Body of pancreas (tissue), 4 donors: ENCODE measurements at regions not wholly inside any gene's neighbourhood (a gene's known extent, or its start where the extent isn't known, plus 50 kb on each side); places are given as distances from the start of the nearest gene placed in this dataset.

ENCODE experiments used
- POLR2A ChIP-seq, 3 donors: fragments of 450-650 bp; IDR thresholded peaks; one replicate each; pipeline ENCODE4 v1.6.1; 2016; ENCODE audit warnings: antibody characterized with exemption in 3 of 3, mild to moderate bottlenecking in 2 of 3
- TF ChIP-seq, protein P1 (sequence below), 7 experiments: fragments of 450-650 bp in 4 of 7; fragments of 200-600 bp in 3 of 7; sonication (generic) in 3 of 7; IDR thresholded peaks; one replicate each; pipeline ENCODE4 v1.5.1; 2016 to 2019; ENCODE audit warnings: antibody characterized with exemption in 7 of 7

GRCh38 chr14:53286301-53286700 is 133.2 kb upstream of the DDHD1 start:
- TF ChIP-seq POLR2A (IDR thresholded peaks at IDR 0.05): no peak
- TF ChIP-seq, protein P1, sequence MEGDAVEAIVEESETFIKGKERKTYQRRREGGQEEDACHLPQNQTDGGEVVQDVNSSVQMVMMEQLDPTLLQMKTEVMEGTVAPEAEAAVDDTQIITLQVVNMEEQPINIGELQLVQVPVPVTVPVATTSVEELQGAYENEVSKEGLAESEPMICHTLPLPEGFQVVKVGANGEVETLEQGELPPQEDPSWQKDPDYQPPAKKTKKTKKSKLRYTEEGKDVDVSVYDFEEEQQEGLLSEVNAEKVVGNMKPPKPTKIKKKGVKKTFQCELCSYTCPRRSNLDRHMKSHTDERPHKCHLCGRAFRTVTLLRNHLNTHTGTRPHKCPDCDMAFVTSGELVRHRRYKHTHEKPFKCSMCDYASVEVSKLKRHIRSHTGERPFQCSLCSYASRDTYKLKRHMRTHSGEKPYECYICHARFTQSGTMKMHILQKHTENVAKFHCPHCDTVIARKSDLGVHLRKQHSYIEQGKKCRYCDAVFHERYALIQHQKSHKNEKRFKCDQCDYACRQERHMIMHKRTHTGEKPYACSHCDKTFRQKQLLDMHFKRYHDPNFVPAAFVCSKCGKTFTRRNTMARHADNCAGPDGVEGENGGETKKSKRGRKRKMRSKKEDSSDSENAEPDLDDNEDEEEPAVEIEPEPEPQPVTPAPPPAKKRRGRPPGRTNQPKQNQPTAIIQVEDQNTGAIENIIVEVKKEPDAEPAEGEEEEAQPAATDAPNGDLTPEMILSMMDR (IDR thresholded peaks at IDR 0.05): no peak
